GM12801 (cell line): ENCODE measurements at regions not wholly inside any gene's neighbourhood (a gene's known extent, or its start where the extent isn't known, plus 50 kb on each side); places are given as distances from the start of the nearest gene placed in this dataset.

ENCODE experiments used
- TF ChIP-seq, protein P1 (sequence below): IDR thresholded peaks from one replicate; pipeline ENCODE4 v1.5.1; 2011; ENCODE audit warnings: control low read depth; ENCODE audit not compliant: insufficient read length; ENCODE audit errors: extremely low read depth

DNA sequence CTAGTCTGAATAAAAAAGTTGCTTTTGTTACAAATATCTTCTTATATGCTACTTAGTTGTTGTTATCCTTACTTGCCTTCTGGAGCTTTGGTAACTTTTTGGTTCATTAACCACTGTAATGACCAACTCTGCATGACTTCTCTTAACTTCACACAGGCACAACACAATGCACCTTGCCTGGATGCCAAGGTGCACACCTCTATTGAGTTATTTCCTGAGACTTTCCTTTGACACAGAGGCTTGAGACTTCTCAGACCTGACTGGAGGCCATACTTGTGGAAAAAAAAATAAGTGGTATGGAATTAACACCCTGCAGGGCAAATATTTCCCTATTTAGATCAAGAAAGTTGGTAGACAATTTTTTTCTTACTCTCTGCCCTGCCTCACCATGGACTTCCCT, 1925.6 kb downstream of the EFNA5 start:
- TF ChIP-seq, protein P1, sequence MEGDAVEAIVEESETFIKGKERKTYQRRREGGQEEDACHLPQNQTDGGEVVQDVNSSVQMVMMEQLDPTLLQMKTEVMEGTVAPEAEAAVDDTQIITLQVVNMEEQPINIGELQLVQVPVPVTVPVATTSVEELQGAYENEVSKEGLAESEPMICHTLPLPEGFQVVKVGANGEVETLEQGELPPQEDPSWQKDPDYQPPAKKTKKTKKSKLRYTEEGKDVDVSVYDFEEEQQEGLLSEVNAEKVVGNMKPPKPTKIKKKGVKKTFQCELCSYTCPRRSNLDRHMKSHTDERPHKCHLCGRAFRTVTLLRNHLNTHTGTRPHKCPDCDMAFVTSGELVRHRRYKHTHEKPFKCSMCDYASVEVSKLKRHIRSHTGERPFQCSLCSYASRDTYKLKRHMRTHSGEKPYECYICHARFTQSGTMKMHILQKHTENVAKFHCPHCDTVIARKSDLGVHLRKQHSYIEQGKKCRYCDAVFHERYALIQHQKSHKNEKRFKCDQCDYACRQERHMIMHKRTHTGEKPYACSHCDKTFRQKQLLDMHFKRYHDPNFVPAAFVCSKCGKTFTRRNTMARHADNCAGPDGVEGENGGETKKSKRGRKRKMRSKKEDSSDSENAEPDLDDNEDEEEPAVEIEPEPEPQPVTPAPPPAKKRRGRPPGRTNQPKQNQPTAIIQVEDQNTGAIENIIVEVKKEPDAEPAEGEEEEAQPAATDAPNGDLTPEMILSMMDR = no peak

DNA sequence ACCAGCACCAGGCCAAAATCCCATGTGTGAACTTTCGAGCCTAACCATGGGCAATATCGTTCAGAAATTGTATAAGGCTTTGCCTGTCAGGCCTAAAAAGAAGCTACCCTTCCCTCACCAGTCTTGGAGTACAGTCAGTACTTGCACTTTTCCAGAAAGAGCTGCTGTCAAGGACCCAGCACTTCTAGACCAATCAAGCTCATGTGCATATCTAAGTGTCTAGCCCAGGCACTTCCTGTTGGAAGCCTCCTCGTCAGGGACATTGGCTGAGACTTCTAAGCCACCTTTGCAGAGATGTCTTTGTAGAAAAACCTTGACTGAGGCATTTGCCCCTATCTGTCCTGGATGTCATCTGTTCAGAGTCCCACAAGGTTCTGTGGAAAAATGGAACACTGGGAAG, 1930.5 kb downstream of the EFNA5 start:
- TF ChIP-seq, protein P1 = no peak

DNA sequence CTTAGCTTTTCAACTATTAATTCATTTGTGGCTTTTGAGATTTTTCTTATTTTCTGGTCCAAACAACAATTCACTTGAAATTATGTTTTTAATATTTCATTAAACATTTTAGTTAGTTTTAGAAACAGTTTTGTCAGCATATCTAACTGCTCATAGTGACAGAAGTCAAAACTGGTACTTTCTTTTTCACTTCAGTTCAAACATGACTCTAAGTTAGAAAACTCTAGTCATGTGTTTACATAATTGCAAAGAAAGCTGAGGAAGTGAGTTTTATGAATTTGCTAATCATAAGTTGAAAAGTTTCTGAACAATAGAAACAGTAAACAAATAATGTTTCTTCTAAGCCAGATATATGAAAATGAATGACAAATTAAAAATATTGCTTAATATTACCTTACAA, 1931.0 kb downstream of the EFNA5 start:
- TF ChIP-seq, protein P1 = no peak

DNA sequence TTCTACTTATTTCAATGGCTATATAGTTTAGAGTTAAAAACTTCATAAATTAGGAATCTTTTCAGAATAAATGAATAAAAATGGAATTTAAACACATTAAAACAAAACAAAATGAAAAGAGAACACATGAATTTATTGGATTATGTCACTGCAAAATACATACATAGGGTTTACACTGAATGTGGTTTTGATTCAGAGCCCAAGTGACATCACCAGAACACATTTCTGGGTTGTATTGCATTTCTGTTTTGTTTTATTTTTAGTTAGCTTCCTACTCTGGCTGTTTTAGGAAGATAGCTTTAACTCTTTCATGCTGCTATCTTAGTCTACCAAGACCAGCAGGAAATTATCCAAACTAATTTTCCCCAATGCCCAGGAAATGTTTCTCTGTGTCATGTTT, 1935.0 kb downstream of the EFNA5 start:
- TF ChIP-seq, protein P1 = no peak

DNA sequence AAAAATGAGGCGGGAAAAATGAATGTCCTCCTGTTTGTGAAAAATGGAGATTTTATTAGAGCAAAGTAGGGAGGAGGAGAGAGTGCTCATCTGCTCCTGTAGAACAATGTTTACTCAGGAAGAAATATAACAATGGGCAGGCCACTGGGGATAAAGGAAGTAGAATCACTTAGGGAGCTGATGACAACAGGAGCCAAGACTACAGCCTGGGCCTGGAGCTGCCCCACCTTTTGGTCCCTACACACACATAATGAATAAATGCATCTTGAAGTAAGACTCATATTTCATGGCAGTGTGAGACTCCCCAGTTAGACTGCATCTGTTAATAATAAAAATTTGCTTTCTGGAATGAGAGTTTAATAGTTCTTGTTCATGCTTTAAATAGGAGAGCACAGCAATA, 1939.8 kb downstream of the EFNA5 start:
- TF ChIP-seq, protein P1 = no peak

DNA sequence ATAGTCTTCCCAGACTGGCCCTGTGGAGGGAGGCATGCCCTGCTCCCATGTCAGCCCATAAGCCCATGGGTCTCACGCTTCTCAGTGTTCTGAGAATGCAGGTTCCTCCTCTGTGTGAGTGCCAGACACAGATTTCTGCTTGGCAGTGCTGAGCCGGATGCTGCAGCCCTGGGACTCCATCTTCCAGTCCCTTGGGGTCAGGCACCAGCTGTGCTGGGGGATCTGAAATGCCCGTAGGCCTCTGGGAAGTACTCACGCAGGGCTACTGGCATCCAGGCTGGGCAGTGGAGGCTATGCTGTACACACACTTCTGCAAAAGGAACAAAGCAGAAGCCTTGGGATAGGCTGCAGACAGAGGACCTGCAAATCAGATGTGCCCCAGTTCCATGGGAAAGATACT, 1944.6 kb downstream of the EFNA5 start:
- TF ChIP-seq, protein P1 = no peak

DNA sequence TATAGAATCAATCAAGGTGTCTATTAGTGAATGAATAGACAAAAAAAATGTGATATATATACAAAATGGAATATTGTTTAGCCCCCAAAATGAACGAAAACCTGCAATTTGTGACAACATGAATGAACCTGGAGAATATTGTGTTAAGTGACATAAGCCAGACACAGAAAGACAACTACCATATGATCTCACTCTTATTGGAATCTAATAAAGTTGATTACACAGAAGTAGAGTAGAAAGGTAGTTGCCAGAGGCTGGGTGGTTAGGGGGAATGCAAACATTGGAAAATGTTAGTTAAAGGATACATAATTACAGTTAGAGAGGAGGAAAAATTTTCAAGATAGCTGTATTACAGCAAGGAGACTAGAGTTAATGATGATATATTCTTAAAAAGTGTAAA, 1962.3 kb downstream of the EFNA5 start:
- TF ChIP-seq, protein P1 = no peak

DNA sequence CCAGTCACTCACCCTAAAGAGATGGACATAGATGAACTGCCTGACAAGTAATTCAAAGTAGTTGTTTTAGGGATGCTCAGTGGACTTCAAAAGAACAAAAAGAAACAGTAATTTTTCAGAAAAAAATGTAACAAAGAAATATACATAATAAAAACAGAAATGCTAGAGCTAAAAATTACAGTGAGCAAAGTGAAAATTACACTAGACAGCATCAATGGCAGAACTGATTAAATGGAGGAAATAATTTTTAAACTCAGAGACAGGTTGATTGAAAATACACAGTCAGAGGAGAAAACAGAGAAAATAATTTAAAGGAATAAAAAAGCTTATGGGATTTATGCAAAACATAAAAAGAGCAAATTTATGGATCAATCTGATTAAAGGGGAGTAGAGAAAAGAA, 1968.4 kb downstream of the EFNA5 start:
- TF ChIP-seq, protein P1 = no peak
